ENCODE measurements at regions not wholly inside any gene's neighbourhood (a gene's known extent, or its start where the extent isn't known, plus 50 kb on each side); places are given as distances from the start of the nearest gene placed in this dataset.

DNA sequence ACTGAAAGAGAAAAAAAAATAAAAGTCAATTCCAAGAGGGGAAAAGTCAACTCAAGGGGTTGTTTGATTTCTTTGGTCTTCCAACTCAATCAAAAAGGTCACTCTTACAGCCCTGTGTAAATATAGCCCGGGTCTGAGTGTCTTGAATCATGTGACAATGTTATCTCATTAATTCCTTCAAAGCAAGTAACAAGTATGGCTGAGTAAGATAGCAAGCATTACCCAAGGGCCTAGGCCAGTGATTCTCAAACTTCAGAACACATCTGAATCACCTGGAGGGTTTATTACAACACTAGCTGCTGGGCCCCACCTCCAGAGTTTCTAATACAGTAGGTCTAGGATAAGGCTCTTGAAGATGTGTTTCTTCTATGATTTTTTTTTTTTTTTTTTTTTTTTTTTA, 125.0 kb downstream of the PRLHR start:
- TF ChIP-seq, protein P1, sequence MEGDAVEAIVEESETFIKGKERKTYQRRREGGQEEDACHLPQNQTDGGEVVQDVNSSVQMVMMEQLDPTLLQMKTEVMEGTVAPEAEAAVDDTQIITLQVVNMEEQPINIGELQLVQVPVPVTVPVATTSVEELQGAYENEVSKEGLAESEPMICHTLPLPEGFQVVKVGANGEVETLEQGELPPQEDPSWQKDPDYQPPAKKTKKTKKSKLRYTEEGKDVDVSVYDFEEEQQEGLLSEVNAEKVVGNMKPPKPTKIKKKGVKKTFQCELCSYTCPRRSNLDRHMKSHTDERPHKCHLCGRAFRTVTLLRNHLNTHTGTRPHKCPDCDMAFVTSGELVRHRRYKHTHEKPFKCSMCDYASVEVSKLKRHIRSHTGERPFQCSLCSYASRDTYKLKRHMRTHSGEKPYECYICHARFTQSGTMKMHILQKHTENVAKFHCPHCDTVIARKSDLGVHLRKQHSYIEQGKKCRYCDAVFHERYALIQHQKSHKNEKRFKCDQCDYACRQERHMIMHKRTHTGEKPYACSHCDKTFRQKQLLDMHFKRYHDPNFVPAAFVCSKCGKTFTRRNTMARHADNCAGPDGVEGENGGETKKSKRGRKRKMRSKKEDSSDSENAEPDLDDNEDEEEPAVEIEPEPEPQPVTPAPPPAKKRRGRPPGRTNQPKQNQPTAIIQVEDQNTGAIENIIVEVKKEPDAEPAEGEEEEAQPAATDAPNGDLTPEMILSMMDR (IDR thresholded peaks at IDR 0.05; ENCODE audit: low read depth, low read length), result no peak
- TF ChIP-seq MAX (IDR thresholded peaks at IDR 0.05; ENCODE audit: low read depth, low read length), result no peak
- no peak for TF ChIP-seq POLR2A (IDR thresholded peaks at IDR 0.05; ENCODE audit: extremely low read depth, insufficient read length)
- TF ChIP-seq MYC (IDR thresholded peaks at IDR 0.05; ENCODE audit: low read depth, low read length), result no peak
